ENCODE measurements at regions not wholly inside any gene's neighbourhood (a gene's known extent, or its start where the extent isn't known, plus 50 kb on each side); places are given as distances from the start of the nearest gene placed in this dataset.

DNA sequence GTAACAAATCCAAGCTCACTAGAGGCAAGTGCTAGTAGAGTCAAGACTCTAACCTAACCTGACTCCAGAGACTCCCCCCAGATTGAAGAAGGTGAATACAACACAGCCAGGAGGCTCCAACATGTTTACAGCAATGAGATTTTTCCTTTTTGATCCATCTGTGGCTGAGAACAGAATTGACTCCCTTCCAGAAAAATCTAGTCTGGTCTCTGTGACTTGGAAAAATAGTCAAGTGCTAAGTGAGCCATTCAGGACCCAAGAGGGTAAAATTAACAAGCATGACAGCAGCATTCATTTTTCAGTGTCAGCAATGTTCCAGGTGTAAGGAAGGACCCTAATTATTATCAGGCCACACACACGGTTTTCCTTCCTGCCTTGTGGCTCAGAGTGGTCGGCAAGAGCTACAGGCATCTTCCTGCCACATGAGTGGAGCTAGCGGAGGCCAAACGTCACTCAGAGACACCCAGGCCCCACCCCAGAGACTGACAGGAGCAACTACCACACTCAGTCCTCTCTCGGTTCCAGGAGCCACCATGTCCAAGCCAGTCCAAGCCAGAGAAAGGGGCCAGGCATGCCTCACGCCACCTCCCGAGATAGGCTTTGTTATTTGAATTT is 395.1 kb downstream of the FOXO1 start:
- DNase-seq: no peak

DNA sequence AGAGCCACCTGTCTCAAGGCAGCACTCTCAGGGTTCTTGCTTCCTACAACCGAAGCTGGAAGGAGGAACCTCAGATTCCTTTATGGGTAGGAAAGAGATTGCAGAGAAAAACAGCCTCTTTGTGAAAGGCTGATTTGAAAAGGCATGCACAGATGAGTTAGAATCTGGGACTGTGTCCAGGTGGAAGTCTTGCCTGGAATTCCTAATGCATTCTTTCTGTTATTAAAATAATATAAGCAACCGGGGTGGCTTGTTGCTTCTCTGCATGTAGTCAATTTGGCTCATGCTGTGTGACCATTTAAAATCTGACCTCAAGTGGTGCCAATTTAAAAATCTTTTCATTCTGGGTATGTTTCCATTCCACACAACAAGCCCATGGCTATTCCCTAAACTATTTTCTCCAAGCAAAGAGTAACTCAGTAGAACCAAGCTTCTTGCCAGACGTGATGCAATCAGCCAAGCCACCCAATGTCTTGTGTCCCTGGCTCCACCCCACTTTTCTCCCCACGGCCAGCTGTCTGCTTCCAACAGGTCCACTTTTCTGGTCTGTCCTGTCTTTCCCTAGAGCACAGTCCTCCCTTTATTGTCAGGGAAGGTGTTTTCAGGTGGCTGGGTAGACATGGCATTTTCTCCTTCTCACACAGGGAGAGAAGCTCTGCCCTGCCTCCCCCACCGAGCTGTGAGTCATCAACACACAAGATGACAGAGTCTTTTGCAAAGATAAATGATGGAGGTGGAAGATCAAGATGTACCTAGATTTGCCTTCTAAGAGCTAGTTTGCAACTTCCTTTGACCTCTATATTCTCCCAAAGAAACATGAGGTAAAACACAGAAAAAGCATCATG is 394.3 kb downstream of the FOXO1 start:
- peak in 1 of 5 experiments; percentile 23 for DNase-seq

DNA sequence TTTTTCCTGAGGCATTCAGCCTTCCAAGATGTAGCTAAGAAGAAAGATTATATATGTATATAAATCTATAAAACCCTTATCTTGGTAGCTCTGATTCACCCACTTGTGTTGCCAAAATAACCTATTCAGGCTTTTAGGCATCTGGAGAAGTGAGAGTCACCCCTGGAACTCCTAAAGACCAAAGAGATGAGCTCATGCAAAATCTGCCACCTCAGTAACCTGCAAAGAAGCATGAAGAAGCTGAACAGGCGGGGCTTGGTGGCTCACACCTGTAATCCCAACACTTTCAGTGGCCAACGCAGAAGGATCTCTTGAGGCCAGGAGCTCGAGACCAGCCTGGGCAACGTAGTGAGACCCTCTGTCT is 393.7 kb downstream of the FOXO1 start:
- DNase-seq: no peak

DNA sequence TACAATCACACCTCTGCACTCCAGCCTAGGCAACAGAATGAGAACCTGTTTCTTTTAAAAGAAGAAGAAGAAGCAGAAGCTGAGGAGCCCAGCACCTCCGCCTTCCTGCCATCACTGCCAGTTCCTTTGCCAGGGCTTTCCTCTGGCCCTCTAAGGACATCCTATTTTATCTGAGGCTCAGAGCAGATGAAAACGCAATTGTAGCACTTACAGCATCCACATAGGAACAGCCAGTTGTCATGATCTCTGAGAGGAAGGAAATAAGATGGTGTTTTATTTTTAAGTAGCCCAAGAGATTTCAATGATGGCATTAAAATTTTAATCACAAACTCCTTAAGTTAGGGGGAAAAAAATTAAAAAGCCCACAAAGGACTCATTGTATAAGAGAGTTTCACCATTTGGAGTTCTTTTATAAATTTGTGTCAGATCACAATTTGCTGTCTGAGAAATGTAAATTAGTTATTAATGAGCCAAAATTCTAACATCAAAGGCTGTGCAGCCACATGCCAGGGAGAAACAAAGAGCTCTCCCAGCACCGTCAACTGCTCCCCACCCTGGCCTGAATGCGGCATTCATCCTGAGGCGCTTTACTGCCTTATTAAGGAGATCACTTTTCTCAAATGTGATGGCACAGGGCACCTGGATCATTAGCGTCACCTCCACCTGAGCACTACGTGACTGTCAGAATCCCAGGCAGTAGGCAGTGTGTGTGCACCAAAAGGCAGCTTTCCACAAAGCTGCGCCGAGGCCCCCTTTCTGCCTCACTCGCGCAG is 393.0 kb downstream of the FOXO1 start:
- no peak for DNase-seq

DNA sequence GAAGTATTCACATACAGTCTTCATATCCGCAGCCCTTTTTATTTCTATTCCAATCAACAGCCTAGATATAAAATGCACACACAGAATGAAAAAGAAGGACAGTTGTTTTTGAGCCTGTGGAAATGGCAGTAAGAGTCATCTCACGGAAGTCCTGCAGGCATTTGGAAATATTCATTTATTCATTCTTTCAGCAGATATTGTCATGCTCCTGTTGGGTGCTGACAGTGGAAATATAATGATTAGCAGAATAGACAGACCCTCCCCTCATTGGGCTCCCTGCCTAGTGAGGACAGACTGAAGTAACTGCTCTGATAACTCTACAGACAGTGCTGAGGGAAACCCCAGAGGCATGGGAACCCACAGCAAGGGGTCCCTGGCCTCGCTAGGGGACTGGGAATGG is 392.3 kb downstream of the FOXO1 start:
- DNase-seq: no peak

DNA sequence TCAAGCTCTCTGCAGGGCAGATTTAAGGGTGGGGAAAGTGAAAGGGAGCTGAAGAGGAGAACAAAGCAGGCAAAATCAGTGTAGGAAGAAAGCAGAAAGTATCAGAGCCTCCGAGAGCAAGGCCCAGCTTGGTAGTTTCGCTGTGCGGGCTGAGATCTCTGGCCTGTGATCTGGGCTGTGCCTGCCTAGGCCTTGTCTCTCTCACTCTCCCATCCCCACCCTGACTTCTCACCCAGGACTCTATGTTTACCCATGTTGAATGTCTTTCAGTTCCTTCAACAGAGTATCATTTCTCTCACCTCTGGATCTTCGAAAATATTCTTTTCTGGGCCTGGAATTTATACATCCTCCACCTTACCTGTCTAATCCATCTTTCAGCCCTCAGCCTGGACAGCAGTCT is 391.3 kb downstream of the FOXO1 start:
- no peak for DNase-seq

DNA sequence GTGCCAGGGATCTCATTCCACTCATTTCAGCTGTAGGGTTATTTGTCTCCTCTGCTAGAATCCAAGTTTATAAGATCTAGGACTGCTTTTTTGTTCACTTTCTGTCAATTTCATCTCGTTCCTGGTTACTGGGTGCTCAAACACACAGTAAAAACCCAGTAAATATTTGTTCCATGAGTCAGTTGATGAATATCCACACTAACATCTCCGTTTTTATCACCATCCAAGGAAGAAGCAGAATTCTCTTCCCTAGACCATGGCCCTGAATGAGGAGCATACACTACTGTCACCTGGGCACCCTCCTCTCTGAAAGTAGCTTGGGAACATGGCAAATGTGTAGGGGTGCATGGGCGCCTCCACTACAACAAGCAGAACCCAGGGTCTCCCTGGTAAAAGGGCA is 390.8 kb downstream of the FOXO1 start:
- DNase-seq: no peak

DNA sequence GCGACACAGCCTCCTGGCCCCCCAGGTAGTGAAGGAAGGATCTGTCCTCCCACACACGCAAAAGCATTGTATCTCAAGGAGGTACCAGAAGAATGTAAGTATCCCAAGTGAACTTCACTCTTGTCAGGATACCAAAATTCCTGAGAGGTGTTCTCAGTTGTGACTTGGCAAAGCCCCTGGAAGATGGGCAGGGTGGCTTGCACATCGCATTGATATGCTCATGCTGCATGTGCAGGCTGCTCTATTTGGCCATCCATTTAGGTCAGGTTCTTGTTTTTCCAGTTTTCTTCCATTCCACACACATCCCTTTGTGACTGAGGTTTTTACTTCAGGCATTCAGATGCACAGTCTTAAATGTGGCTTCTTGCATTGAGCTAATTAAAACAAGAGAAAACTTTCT is 382.8 kb downstream of the FOXO1 start:
- no peak for DNase-seq

DNA sequence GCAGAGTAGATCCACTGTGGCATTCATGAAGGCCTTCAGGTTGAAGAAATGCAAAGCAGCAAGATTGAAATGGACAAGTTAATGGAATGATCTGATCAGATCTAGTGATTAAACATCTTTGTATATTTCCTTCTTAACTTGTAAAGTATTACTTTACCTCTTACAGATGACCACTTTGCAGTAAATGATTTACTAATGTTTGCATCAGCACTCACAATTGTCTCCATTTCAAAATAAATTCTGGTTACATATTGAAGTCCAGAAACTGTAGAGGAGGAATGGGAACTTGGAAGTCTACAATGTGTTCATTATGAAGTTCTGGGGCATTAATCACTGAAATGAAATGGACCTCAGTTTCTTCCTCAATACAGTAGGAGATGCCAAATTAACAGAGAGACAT is 380.8 kb downstream of the FOXO1 start:
- DNase-seq: no peak

DNA sequence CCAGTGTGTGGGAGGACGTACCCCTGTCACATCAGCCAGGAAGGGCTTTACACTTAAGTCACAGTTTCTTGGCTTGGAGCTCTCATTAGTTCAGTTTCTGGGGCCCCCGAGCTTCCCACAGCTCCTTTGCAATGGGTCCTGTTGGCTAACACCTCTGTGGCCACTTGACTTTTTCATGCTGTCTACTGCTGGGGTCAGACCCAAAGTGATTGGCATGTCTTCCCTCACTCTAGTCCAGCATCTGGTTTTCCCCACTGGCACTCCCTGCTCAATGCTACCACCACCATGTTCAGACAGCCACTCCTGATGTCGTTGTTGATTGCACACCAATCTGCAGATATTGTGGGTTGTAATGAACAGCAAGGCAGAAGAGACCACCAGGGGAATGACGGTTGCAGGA is 379.0 kb downstream of the FOXO1 start:
- DNase-seq: no peak

DNA sequence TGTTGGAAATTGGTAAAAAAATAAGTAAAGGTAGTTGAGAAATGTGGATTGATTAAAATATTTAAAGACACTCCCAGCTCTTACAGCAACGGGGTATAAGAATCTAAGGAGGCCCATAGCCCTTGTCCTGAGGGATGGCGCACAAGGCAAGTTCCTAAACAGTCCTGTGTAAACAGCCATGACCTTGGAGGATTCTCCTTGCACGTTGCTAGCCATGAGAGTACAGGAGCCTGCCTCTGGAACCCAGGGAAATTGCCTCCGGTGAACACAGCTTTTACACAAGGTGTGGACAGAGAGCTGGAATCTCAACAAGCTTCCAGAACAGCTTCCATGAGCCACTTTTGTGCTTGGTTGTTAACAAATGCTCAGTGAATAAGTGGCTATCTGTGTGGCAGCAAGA is 378.2 kb downstream of the FOXO1 start:
- no peak for DNase-seq

DNA sequence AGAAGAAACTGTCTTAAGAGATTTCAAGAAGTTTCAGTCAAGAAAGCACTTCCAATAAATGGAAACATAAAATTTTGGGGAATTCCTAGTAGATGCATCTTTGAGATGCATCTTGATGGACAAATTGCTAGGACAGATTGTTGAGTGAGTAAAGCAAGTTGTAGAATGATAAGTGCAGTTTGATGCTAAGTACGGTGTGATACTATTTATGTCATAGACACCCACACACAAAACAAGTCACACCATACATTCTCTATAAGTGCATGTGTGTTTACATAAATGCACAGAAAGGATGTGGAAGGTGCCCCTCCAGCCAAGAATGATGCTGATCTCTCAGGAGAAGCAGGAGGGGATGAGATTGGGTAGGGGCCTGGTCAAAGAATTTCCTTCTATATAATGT is 375.7 kb downstream of the FOXO1 start:
- no peak for DNase-seq

DNA sequence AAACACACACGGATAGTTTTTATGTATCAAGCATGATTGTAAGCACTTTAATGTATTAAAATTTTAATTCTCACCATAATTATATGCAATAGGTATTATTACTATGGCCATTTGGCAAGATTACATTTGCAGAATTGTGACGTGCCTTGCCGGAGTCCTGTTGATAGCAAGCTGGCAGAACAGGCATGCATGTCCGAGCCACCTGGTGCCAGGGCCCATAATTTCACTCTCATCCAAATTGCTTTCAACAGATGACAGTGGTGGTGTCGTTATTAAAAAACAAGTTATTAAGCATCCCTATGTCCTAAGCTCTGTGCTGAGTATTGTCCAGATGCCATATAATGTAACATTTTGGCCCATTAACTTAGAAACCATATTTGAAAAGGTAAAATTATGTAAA is 374.3 kb downstream of the FOXO1 start:
- DNase-seq: no peak

DNA sequence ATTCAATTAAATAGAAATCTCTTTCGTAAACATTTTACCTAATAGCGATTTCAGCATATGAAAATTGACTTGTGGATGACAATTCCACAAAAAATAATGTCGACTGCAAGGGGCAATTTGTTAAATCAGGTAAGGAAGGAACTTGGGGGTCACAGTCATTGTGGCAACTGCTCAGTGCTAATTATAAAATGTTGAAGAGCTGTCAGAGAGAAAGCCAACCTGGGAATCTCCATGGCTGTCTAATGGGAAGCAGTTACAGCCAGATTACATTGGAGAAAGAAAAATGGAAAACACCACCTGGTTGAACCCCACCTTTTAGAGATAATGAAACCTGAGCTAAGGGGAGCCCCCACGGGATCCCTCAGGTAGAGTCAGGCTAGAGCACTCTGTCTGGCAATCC is 373.9 kb downstream of the FOXO1 start:
- DNase-seq: no peak

DNA sequence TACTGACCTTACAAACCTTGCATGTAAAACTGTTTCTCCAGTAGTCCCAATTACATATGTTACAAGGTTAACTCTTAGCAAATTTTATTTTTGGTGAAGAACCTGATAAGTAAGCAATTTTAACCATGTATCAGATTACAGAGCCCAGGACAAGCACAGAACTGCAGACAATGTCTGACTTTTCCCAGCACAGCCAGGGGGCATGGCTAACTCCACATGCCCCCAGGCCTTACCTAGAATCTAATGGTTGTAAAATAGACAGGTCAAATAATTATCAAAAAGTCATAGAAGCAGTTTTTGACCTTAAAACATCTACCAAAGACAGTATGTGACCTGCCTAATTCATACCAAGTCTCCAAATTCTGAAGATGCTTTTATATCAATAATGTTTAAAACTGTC is 364.1 kb downstream of the FOXO1 start:
- no peak for DNase-seq

DNA sequence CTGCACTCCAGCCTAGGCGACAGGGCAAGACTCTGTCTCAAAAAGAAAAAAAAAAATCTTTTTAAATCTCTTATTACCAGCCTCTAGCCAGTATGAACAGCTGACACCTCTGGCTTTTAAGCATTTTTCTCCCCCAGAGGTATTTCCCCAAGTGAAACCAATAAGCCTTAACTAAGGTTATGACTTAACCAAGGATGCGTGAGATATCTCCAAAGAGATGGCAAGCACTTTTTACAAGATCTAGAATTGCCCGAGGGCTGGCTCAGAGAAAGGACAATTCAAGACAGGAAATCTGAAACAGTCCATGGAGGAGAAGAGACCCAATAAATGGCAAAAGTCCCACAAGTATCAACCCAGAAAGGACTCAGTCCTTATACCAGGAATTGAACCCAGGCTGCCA is 362.1 kb downstream of the FOXO1 start:
- DNase-seq: no peak

DNA sequence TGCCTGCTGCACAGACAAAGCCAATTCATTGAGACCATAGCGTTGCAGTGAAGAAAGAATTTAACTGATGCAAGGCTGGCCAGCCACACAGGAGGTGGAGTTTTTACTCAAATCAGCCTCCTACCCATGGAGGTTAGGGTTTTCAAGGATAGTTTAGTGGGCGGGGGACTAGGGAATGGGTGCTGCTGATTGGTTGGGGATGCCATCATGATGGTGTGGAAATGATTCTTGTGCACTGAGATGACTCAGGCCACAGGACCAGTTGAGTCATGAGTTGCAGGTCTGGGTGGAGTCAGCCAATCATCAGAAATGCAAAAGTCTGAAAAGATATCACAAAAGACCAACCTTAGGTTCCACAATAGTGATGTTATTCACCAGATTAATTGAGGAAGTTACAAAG is 359.6 kb downstream of the FOXO1 start:
- peak in 2 of 5 experiments; percentile 13 to 37 for DNase-seq

DNA sequence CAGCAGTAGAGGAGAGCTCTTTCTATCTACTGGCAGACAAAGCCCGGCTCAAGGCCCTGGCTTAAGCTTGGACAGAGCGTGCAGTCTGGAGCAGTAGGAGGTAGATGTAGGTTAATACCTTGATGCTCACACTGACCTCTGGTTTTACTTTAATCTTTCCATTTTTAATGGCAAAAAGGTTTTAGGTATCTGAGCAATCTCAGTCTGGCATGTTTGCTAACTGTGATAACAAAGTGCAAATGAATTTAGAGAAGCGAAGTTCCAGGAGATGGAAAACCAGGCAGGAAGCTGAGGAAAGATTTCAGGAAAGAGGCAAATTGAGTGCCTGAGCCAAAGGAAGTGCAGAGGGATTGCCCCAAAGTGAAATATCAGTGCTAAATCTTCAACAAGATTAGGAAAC is 356.6 kb downstream of the FOXO1 start:
- DNase-seq: no peak

DNA sequence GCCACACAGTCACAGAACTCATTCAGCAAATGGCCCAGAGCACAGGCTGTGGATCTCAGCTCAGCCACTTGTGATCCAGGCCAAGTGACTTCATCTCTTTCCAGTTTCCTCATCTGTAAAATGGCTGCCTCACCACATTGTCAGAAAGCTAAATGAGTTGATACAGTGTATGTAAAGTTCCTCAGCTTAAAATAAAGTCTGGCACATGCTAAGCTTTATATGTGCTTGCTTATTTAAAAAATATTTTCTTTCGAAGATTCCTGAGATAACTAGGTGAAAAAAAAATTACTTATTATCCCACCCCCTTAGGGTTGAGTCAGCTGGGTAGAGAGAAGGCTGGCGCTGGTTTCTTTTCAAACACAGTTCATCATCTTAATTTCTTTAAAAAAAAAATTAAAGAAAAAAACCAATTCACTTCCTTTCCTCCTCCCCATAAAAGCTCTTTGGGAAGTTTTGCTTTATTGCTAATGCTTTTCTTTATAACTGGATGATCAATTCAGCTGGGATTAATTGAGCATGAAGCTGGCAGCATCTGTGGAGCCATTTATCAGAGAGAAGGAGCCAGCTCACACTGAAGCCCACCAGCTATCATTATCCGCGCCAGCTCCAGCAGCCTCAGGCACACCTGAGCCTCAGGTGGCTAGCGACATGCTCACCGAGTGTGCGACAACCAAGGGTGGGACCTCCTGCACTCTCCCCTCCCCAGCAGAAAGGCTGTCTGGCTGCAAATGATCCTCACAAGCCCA is 354.9 kb downstream of the FOXO1 start:
- no peak for DNase-seq

DNA sequence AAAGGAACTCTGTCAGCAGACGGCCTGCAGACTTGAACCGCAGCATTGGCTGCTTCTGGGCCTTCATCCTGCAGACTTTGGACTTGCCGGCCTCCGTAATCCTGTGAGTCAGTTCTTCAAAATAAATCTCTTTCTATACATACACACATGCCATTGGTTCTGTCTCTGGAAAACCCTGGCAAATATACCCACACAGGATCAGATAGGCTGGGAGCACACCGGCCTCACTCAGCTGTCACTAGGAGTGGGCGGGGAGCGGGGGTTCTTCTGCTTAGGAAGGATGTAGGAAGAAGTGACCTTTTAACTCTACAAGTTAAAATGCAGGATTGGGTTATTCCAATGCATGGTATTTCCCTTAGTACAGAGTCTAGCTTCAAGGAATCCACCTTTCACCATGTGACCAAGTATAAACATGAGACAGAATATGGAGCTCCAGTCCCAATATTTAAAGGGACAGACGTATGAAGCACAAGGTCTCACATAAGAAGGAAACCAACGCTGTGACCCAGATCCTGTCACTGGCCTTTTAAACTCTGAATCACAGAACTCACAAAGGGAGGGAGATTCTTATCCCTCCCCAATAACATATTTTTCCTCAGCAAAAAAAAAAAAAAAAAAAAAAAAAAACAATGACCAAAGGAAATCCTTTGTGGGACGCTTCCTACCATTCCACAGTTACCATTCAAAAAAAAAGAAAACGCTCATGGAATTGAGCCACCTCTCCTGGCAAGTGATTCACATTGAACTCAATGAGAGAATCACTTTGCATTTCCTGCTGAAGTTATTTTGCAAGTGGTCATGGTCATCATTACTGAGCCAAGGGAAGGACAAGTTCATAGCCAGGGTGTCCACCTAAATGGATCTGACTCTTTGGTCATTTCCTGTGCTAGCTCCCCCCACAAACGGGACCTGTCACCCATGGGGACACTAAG is 352.9 kb downstream of the FOXO1 start:
- DNase-seq: no peak

DNA sequence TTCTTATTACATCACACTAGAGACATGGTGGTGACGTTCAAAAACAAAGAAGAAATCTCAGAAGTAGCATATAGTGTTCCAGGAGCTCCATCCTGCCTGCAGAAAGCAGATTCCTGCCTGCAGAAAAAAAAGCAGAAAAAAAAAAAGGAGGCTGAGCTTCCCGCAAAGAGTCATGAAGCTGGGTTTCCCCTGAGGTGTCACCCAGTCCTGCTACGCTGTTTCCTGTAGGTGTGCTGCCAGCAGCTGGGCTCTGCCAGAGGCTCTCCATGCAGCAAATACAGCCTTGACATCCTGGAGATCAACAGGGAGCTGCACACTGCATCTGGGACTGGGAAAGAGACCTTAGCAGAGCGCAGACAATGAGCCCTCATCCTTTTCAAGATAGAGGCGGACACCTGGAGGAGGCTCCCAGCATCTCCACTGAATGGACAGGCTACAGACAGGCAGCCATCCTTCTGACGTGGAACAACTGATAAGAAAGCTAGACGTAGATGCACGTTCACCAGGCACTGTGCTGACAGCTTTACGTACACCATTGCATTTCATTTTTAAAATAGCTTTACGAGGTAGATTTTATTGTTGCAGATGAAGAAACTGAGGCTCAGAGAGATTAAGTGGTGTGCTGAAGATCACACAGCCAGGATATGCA is 350.9 kb downstream of the FOXO1 start:
- DNase-seq: peak in 4 of 5 experiments; percentile 23 to 66 (median 30)
